Erythroblast (primary cell): ENCODE measurements at regions not wholly inside any gene's neighbourhood (a gene's known extent, or its start where the extent isn't known, plus 50 kb on each side); places are given as distances from the start of the nearest gene placed in this dataset.

Experiments used
- GATA1 ChIP-seq: IDR thresholded peaks from 2 replicates; pipeline ENCODE4 v1.6.1; 2011; ENCODE audit warnings: low read depth, mild to moderate bottlenecking, control low read depth, low read length, moderate library complexity
- POLR2A ChIP-seq: IDR thresholded peaks from 2 replicates; pipeline ENCODE4 v1.6.1; 2011; ENCODE audit warnings: mild to moderate bottlenecking, low read length

DNA sequence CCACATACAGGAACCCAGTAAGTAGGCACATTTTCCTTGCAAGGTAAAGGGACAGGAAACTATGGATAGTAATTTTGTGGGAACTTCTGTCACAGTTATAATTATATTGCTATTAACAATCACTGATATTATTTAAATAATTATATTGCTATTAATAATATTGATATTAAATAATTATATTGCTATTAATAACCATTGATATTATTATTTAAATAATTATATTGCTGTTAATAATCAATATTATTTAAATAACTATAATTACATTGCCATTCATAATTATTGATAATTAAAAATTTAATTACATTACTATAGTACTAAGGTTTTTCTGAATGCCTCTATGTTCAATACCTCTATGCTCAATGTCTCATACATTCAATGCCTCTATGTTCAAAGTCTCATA is 385.6 kb upstream of the SGCD start:
- TF ChIP-seq POLR2A (no peak), GATA1 (no peak)
